ENCODE measurements at regions not wholly inside any gene's neighbourhood (a gene's known extent, or its start where the extent isn't known, plus 50 kb on each side); places are given as distances from the start of the nearest gene placed in this dataset.

GRCh38 chr5:30968971-30969370, 224.5 kb upstream of the CDH6 start:
- no peak for TF ChIP-seq CTCF (conservative IDR thresholded peaks at IDR 0.05)
- H3K23ac ChIP-seq (ENCODE audit: insufficient read length, low read depth, low read length), result no peak overlapping the region
- no peak overlapping the region for H2AFZ ChIP-seq (ENCODE audit: low read length)
- H3K27me3 ChIP-seq (ENCODE audit: insufficient read depth, low read length), result no peaks in the 10 kb centered on the region
- no peak overlapping the region for H2BK120ac ChIP-seq (ENCODE audit: low read depth, low read length, poor library complexity, severe bottlenecking)
- Mint-ChIP-seq H3K27ac (no peak overlapping the region), H3K9me3 (peaks cover 0 to 5% of the 10 kb centered on the region in 2 experiments; a peak in 1 of 5 replicates), H3K4me1 (no peaks in the 10 kb centered on the region), H3K27me3 (ENCODE audit: low read depth) (no peaks in the 10 kb centered on the region), H3K36me3 (ENCODE audit: insufficient read depth in 1 of 3, low read depth in 3 of 3) (peaks cover 0 to 9% (median 0%) of the 10 kb centered on the region in 3 experiments; a peak in 2 of 7 replicates), H3K4me3 (no peak overlapping the region)
- no peaks in the 10 kb centered on the region for H3K23me2 ChIP-seq (ENCODE audit: insufficient read length, low read depth, low read length, poor library complexity, severe bottlenecking)
- no peak overlapping the region for H2AK5ac ChIP-seq (ENCODE audit: insufficient read length, low read length)
- no peak overlapping the region for H3K4ac ChIP-seq (ENCODE audit: low read depth, low read length)
- no peak overlapping the region for H3T11ph ChIP-seq (ENCODE audit: low read length)
- no peaks in the 10 kb centered on the region for H4K20me1 ChIP-seq (ENCODE audit: control insufficient read depth, insufficient read depth, insufficient read length)
- no peak overlapping the region for H3K56ac ChIP-seq (ENCODE audit: insufficient read length, low read depth, low read length)
- H3K4me2 ChIP-seq (ENCODE audit: insufficient read depth, insufficient read length, low read length), result no peak overlapping the region
- H2BK12ac ChIP-seq (ENCODE audit: insufficient read length, low read depth, low read length), result no peak overlapping the region
- no peak overlapping the region for H3K14ac ChIP-seq (ENCODE audit: insufficient read depth, low read length)
- no peaks in the 10 kb centered on the region for H3K9me3 ChIP-seq (ENCODE audit: control insufficient read depth, low read depth, low read length)
- H2BK5ac ChIP-seq (ENCODE audit: insufficient read length, low read length), result no peak overlapping the region
- no CpG with 5 or more reads among the region's 1 CpG for WGBS (ENCODE audit: extremely low coverage, insufficient read length, low lambda C conversion rate)
- no peaks in the 10 kb centered on the region for H3K79me2 ChIP-seq (ENCODE audit: insufficient read depth, low read length)
- H2BK15ac ChIP-seq (ENCODE audit: low read depth, low read length), result no peak overlapping the region
- no peaks in the 10 kb centered on the region for H3K4me1 ChIP-seq (ENCODE audit: insufficient read depth, low read length)
- H3K27ac ChIP-seq (ENCODE audit: insufficient read length, low read depth, low read length), result no peak overlapping the region
- H4K91ac ChIP-seq (ENCODE audit: insufficient read length, low read depth, low read length), result no peak overlapping the region
- no peak overlapping the region for H3K18ac ChIP-seq (ENCODE audit: insufficient read length, low read depth, low read length)
- no peak overlapping the region for H2BK20ac ChIP-seq (ENCODE audit: low read depth, low read length, poor library complexity, severe bottlenecking)
- H4K8ac ChIP-seq (replicated peaks; ENCODE audit: insufficient read length, low read depth, low read length), result no peak overlapping the region
- DNase-seq, result no peak
- no peak overlapping the region for H3K9ac ChIP-seq (ENCODE audit: extremely low read depth, insufficient read length, low read length)
- H3K79me1 ChIP-seq (ENCODE audit: insufficient read depth, low read depth, low read length, poor library complexity, severe bottlenecking), result no peaks in the 10 kb centered on the region
- no peak overlapping the region for H4K5ac ChIP-seq (ENCODE audit: insufficient read length, low read depth, low read length)

Data from H9 (cell line).